GM21619 (cell line): ENCODE measurements at regions not wholly inside any gene's neighbourhood (a gene's known extent, or its start where the extent isn't known, plus 50 kb on each side); places are given as distances from the start of the nearest gene placed in this dataset.

Source experiments
- ATAC-seq: cut with Tn5 transposase; IDR thresholded peaks from one replicate; pipeline ENCODE4 v1.9.1; 2021; ENCODE audit not compliant: unreplicated experiment

DNA sequence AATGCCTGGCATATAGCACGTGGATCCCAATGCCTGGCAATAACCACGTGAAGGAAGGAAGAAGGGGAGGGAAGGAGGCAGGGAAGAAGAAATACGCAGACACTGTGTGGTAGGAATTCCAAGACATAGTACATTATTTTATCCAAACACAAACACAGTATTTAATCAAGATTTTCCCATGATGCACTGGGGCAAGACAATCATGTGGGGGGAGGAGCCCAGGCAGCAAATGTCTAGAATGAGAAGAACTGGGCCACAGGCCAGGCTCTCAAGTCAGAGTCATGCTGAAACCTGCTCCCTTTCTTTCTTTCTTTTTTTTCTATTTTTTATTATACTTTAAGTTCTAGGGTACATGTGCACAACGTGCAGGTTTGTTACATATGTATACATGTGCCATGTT lies 717.9 kb downstream of the UQCRFS1 start:
- no peak for ATAC-seq

GRCh38 chr19:28494461-28494860 lies 718.5 kb downstream of the UQCRFS1 start:
- ATAC-seq, result no peak

GRCh38 chr19:28493884-28494283 lies 719.1 kb downstream of the UQCRFS1 start:
- ATAC-seq, result no peak

DNA sequence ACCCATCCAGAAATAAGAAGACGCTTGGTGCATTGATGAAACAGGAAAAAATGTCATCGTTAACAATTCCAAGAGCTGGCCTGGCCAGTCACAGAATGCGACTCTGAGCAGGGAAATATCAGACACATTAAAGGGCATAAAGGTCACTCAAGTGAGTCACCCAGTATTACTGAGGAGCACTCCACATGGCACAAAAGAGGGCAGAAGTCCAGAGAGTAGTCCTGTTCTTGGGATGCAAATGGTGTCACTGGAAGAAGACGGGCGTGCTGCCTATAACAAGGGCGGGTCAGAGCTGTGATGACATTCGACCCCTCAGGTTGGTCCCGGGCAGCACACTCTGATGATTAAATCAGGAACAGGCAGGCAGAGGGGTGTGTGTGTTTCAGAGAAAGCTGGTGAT lies 720.3 kb downstream of the UQCRFS1 start:
- ATAC-seq, result no peak

- no peak for ATAC-seq
These were observed 720.8 kb downstream of the UQCRFS1 start for GRCh38 chr19:28492201-28492600.

- no peak for ATAC-seq
These were observed 723.2 kb downstream of the UQCRFS1 start for GRCh38 chr19:28489776-28490175.

- no peak for ATAC-seq
These were observed 723.8 kb downstream of the UQCRFS1 start for GRCh38 chr19:28489126-28489660.

DNA sequence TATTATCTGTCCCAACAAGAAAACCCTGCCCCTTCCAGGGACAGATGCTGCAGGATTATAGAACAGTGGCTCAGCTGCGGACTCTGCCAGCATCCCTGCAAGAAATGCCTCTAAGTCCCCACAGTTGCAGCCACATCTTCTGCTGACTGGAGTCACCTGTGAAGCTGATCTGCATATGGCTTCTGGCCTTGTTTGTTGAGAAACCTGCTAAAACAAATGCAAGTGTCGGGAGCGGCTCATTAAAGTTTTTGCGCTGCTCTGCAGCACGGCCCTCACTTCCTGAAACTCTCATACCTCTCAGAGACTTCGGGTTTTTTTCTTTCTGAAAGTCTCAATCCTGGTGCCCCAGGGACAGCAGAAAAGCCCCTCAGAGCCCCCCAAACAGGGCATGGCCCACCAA lies 725.0 kb downstream of the UQCRFS1 start:
- ATAC-seq, result no peak

- ATAC-seq, result no peak
These were observed 726.0 kb downstream of the UQCRFS1 start for GRCh38 chr19:28486926-28487325.

DNA sequence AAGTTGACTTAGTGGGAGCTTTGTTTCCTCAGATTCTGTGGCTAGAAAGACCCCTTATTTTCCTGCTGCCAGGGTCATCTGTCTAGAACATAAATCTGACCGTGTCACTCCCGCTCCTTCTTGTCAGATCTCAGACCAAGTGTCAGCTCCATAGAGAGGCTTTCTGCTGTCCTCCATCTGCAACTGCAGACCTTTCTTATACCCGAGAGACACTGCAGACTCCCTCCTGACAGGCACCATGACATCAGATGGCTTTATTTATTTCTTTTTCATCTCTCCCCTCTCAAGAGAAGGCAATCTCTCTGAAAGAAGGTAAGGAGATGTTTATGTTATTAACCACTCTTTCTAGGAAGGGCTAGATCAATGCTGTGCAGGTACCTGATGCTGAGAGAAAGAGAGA lies 726.5 kb downstream of the UQCRFS1 start:
- ATAC-seq, result no peak

GRCh38 chr19:28485292-28485691 lies 727.7 kb downstream of the UQCRFS1 start:
- no peak for ATAC-seq

- ATAC-seq, result no peak
These were observed 729.8 kb downstream of the UQCRFS1 start for GRCh38 chr19:28483197-28483596.

DNA sequence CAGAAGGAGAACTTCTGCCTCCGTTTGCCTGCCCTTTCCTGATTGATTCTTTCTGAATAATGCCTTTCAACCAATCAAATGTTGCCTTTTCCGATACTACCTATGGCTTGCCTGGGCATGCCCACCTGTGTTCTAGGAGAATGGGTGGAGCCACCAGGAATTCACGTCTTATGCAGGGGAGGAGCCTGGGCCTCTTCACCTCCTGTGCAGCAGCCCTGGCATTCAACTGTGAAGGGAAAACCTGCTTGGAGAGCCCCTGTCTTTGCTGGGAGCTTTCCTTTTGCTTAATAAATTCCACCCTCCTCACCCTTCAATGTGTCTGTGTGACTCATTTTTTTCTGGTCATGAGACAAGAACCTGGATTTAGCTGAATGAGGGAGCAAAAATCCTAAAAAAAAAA lies 730.7 kb downstream of the UQCRFS1 start:
- ATAC-seq, result no peak

DNA sequence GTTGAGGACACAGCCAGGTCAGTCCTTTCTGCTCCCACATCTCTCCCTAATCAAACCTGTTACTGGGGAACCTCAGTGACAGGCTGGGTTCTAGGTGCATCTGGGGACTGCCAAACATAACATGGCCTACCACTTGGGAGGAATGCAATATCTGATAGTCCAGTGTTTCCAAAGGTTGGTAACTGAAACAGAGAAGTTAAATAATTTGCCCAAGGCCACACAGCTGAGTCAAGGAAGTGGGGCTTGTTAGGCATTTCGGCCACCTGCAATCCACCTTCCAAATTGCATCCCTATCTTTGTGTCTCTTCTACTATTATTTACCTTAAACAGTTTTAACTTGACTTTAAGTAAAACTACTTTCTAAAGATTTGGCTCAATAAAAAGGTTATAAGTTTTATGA lies 731.3 kb downstream of the UQCRFS1 start:
- no peak for ATAC-seq

- no peak for ATAC-seq
These were observed 737.4 kb downstream of the UQCRFS1 start for GRCh38 chr19:28475525-28475924.

- no peak for ATAC-seq
These were observed 740.1 kb downstream of the UQCRFS1 start for GRCh38 chr19:28472843-28473242.

DNA sequence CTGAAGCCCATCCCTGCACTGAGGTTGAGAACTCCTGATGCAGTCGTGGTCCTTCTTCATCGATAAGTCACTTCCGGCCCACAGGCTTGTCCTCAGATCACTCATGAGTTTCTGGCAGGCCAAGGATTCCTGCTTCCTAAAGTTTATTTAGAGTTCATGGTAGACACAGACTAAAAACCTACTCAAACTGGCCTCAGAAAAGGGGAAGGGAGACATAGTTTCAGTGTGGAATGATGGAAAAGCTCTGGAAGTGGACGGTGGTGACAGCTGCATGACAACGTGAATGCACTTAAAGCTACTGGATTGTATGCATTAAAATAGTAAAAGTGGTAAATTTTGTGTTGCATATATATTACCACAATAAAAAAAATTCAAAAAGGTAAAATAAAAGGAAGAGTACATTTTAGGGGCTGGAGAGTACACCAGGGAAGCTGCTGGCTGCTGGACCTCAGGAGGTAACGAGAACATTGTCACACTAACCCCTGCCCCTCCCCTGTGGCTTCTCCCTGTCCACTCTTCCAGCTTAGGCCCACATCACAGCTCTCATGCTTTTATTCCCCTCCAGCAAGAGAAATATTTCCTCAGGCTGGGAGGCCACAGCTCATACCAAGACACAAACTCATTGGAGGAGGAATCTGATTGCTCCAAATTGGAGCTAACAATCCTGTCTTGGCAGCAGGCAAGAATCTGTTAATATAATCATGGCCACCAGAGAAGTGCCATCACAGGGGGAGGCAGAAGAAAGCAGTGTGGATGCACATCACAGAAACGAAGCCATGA lies 741.0 kb downstream of the UQCRFS1 start:
- ATAC-seq, result no peak

- no peak for ATAC-seq
These were observed 743.4 kb downstream of the UQCRFS1 start for GRCh38 chr19:28469544-28469943.

DNA sequence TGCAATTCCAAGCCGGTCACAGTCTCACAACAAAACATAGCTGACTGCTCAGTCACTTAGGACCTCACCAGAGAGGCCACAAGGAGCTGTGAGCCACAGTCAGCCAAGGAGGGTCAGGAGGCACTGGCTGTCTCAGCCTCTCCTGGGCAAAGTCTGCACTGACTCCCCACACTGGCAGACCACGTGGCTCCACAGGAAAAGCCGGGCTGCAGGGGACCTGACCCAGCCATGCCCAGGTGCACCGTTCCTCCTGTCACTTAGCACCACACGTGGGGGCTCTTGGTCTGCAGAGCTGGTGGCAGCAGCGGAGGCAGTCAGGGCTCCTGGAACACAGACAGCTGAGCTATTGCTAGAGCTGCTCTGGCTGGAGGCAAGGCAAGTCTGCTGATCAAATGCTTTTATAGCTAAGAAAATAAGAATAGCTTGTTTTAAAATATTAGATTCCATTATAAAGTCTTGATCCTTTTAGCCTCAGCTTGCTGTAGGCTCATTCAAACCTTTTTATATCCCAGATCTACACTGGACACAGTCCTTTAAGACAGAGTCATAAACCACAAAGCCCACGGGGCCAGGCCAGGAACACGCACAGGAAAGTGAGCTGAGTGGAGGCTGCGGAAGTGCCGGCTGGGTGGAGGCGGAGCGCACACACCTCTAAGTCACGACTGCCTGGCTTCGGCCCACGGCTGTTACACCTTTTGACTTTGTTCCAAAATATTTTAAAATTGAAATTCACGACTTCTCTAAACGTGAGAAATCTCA lies 744.1 kb downstream of the UQCRFS1 start:
- ATAC-seq, result no peak

GRCh38 chr19:28466107-28467045 lies 746.6 kb downstream of the UQCRFS1 start:
- ATAC-seq, result no peak
